ENCODE measurements at regions not wholly inside any gene's neighbourhood (a gene's known extent, or its start where the extent isn't known, plus 50 kb on each side); places are given as distances from the start of the nearest gene placed in this dataset.

DNA sequence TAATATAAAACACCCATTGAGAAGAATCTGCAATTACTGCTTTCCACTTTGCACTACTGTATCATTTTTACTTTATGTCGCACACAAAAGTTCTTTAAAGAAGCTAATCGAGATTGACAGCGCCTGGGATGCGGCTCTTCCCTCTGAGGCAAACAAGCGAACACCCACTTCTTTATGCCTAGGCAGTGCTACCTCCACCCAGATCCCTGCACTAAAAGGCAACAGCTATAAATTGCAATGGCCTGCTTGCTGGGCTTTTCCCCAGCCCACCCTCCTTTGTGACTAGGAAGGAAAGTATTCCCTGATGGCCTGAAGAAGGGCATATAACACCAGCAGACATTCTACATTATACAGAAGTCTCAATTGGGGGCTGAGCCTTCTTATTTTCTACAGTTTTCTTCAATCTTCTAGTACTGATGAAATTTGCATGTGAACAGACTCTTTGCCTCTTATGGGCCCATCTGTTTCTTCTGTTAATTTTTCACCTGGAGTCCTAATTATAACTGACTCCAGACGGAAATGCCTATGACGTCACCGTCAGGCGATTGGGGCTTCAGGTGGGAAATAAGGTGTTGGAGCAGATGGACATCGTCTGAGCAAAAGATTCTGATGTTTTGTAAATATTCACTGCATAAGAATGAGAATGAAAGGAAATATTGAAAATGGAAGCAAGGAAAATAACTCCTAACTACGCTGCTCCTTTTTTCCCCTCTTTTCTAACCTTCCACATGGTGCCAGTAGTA, 138.9 kb upstream of the DCC start:
- ATAC-seq (no peak), DNase-seq (no peak)
- Histone ChIP-seq H3K27me3 (ENCODE audit: low read length) (0 out of 2 replicates have a peak, but pooled peaks cover 6% of the 10 kb centered on the region), H3F3A (ENCODE audit: low read length, unreplicated experiment) (no peaks in the 10 kb centered on the region), H3K27ac (ENCODE audit: low read length) (no peak overlapping the region), H3K4me3 (ENCODE audit: low read length) (no peak overlapping the region), H3K4me1 (ENCODE audit: insufficient read depth, low read length) (no peaks in the 10 kb centered on the region), H3K9ac (ENCODE audit: low read length) (no peak overlapping the region), H2AFZ (ENCODE audit: low read length) (no peak overlapping the region), H3K79me2 (ENCODE audit: low read length) (no peaks in the 10 kb centered on the region), H3K9me3 (ENCODE audit: low read length) (0 out of 2 replicates have a peak, but pooled peaks cover 7% of the 10 kb centered on the region), H4K20me1 (ENCODE audit: low read length) (no peaks in the 10 kb centered on the region), H3K36me3 (ENCODE audit: low read depth, low read length) (no peaks in the 10 kb centered on the region), H3K9me2 (replicated peaks; ENCODE audit: low read length) (no peaks in the 10 kb centered on the region), H3K4me2 (ENCODE audit: low read length) (no peak overlapping the region)
- intact Hi-C loops (cut with micrococcal nuclease): no loop called here
- ChIA-PET CTCF (no interaction called here), POLR2A (ENCODE audit: unreplicated experiment) (no interaction called here)
- no TSS peak for BruUV-seq (replicated peaks)
- TF ChIP-seq EZH2 (IDR thresholded peaks at IDR 0.05; ENCODE audit: low read length, unreplicated experiment) (no peak), EZH2phosphoT487 (IDR thresholded peaks at IDR 0.05; ENCODE audit: borderline replicate concordance, low read length) (no peak)
- TF ChIP-seq, protein P1, sequence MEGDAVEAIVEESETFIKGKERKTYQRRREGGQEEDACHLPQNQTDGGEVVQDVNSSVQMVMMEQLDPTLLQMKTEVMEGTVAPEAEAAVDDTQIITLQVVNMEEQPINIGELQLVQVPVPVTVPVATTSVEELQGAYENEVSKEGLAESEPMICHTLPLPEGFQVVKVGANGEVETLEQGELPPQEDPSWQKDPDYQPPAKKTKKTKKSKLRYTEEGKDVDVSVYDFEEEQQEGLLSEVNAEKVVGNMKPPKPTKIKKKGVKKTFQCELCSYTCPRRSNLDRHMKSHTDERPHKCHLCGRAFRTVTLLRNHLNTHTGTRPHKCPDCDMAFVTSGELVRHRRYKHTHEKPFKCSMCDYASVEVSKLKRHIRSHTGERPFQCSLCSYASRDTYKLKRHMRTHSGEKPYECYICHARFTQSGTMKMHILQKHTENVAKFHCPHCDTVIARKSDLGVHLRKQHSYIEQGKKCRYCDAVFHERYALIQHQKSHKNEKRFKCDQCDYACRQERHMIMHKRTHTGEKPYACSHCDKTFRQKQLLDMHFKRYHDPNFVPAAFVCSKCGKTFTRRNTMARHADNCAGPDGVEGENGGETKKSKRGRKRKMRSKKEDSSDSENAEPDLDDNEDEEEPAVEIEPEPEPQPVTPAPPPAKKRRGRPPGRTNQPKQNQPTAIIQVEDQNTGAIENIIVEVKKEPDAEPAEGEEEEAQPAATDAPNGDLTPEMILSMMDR (conservative IDR thresholded peaks at IDR 0.05; ENCODE audit: low read depth, low read length): no peak

DNA sequence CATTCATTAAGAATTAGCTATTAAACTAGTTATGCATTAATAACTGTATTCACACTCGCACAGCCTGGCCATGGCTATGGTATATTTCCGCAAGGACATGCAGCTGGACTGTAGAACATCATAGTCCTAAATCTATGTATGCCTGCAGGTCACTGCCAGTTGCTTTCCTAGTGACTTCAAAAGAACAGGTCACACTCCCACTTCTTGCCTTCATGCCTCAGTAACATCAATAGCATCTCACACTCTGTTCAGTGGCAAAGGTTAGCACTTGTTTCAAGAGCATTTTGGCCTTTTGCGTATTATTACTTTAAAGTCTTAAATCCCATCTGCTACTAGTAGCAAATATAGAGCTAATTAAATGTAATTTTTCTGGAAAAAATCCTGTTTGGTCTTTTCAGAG, 131.4 kb upstream of the DCC start:
- H3K9me3 ChIP-seq (ENCODE audit: low read length): no peaks in the 10 kb centered on the region
- no peak for DNase-seq
- no peaks in the 10 kb centered on the region for H3F3A ChIP-seq (ENCODE audit: low read length, unreplicated experiment)
- no TSS peak for BruUV-seq (replicated peaks)
- POLR2A ChIA-PET (ENCODE audit: unreplicated experiment): no interaction called here
- no peaks in the 10 kb centered on the region for H3K36me3 ChIP-seq (ENCODE audit: low read depth, low read length)
- intact Hi-C loops (cut with micrococcal nuclease): no loop called here
- H3K9ac ChIP-seq (ENCODE audit: low read length): no peak overlapping the region
- TF ChIP-seq EZH2phosphoT487 (IDR thresholded peaks at IDR 0.05; ENCODE audit: borderline replicate concordance, low read length): no peak
- TF ChIP-seq, protein P1 (conservative IDR thresholded peaks at IDR 0.05; ENCODE audit: low read depth, low read length): no peak
- no peak for TF ChIP-seq EZH2 (IDR thresholded peaks at IDR 0.05; ENCODE audit: low read length, unreplicated experiment)
- no peak overlapping the region for H3K4me3 ChIP-seq (ENCODE audit: low read length)
- CTCF ChIA-PET: no interaction called here
- ATAC-seq: no peak
- peaks cover 8% of the 10 kb centered on the region; the same call in 1 of the 2 replicates for H3K27me3 ChIP-seq (ENCODE audit: low read length)
- H3K4me1 ChIP-seq (ENCODE audit: insufficient read depth, low read length): no peaks in the 10 kb centered on the region
- no peaks in the 10 kb centered on the region for H3K79me2 ChIP-seq (ENCODE audit: low read length)
- H3K27ac ChIP-seq (ENCODE audit: low read length): no peak overlapping the region
- no peaks in the 10 kb centered on the region for H4K20me1 ChIP-seq (ENCODE audit: low read length)
- H3K9me2 ChIP-seq (replicated peaks; ENCODE audit: low read length): no peaks in the 10 kb centered on the region
- H2AFZ ChIP-seq (ENCODE audit: low read length): no peak overlapping the region
- H3K4me2 ChIP-seq (ENCODE audit: low read length): no peak overlapping the region

DNA sequence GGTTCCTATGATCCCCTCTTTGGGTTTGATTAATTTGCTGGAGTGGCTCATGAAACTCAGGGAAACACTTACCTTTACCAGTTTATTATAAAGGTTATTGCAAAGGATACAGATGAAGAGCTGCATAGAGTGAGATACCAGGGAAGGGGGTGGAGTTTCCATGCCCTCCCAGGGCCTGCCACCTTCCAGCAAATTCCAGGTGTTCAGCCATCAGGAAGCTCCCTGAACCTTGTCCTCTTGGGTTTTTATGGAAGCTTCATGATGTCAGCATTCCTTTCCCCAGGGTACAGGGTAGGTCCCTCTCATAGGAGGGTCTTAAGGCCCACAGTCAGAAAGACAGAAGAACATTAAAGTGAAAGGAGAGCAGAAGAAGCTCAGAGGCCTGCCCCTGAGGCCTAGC, 123.9 kb upstream of the DCC start:
- H3K9ac ChIP-seq (ENCODE audit: low read length): no peak overlapping the region
- H3K4me2 ChIP-seq (ENCODE audit: low read length): no peak overlapping the region
- intact Hi-C loops (cut with micrococcal nuclease): no loop called here
- no peaks in the 10 kb centered on the region; the same call in 1 of the 2 replicates for H3K27me3 ChIP-seq (ENCODE audit: low read length)
- POLR2A ChIA-PET (ENCODE audit: unreplicated experiment): no interaction called here
- H3K79me2 ChIP-seq (ENCODE audit: low read length): no peaks in the 10 kb centered on the region
- TF ChIP-seq EZH2phosphoT487 (IDR thresholded peaks at IDR 0.05; ENCODE audit: borderline replicate concordance, low read length) (no peak), EZH2 (IDR thresholded peaks at IDR 0.05; ENCODE audit: low read length, unreplicated experiment) (no peak)
- TF ChIP-seq, protein P1 (conservative IDR thresholded peaks at IDR 0.05; ENCODE audit: low read depth, low read length): no peak
- no peak overlapping the region for H2AFZ ChIP-seq (ENCODE audit: low read length)
- ATAC-seq (no peak), DNase-seq (no peak)
- H3K36me3 ChIP-seq (ENCODE audit: low read depth, low read length): no peaks in the 10 kb centered on the region
- no peak overlapping the region for H3K4me3 ChIP-seq (ENCODE audit: low read length)
- no peaks in the 10 kb centered on the region for H3K4me1 ChIP-seq (ENCODE audit: insufficient read depth, low read length)
- H3K9me3 ChIP-seq (ENCODE audit: low read length): no peaks in the 10 kb centered on the region
- H3F3A ChIP-seq (ENCODE audit: low read length, unreplicated experiment): no peaks in the 10 kb centered on the region
- no peak overlapping the region for H3K27ac ChIP-seq (ENCODE audit: low read length)
- no TSS peak for BruUV-seq (replicated peaks)
- H3K9me2 ChIP-seq (replicated peaks; ENCODE audit: low read length): no peaks in the 10 kb centered on the region
- no peaks in the 10 kb centered on the region for H4K20me1 ChIP-seq (ENCODE audit: low read length)
- CTCF ChIA-PET: no interaction called here
